Ascending aorta (tissue), 2 donors: ENCODE measurements at regions not wholly inside any gene's neighbourhood (a gene's known extent, or its start where the extent isn't known, plus 50 kb on each side); places are given as distances from the start of the nearest gene placed in this dataset.

ENCODE experiments used
- DNase-seq, 2 donors: peaks; one replicate each; pipeline ENCODE4 v3.0.0-alpha.2; 2019; ENCODE audit warnings: low spot score in 2 of 2
- H3K27ac ChIP-seq, 2 donors: fragments of 200-600 bp; sonication (generic); one replicate each; pipeline ENCODE4 v1.5.1; 2016 to 2017; ENCODE audit warnings: mild to moderate bottlenecking in 1 of 2
- H3K27me3 ChIP-seq: fragments of 200-600 bp; sonication (generic); one replicate; pipeline ENCODE4 v1.5.1; 2017
- H3K36me3 ChIP-seq, 2 donors: fragments of 200-600 bp; sonication (generic); one replicate each; pipeline ENCODE4 v1.5.1; 2016
- H3K4me1 ChIP-seq, 2 donors: fragments of 200-600 bp; sonication (generic); one replicate each; pipeline ENCODE4 v1.5.1; 2016 to 2017; ENCODE audit warnings: mild to moderate bottlenecking in 1 of 2
- H3K4me3 ChIP-seq, 2 donors: fragments of 200-600 bp; sonication (generic); one replicate each; pipeline ENCODE4 v1.5.1; 2016 to 2017; ENCODE audit warnings: mild to moderate bottlenecking in 1 of 2
- H3K9me3 ChIP-seq, 2 donors: fragments of 200-600 bp; sonication (generic); one replicate each; pipeline ENCODE4 v1.5.1; 2016
- intact Hi-C: fragments of 100-400 bp; cut with DNase I; formaldehyde crosslinking; loops from one replicate; pipeline ENCODE4 v1.15.1; 2023
- TF ChIP-seq, protein P1 (sequence below), 3 experiments: fragments of 200-600 bp in 2 of 3; fragments of 450-650 bp in 1 of 3; sonication (generic) in 2 of 3; IDR thresholded peaks; one replicate each; pipeline ENCODE4 v1.5.1; 2016 to 2019; ENCODE audit warnings: antibody characterized with exemption in 3 of 3, mild to moderate bottlenecking in 1 of 3, moderate library complexity in 1 of 3

DNA sequence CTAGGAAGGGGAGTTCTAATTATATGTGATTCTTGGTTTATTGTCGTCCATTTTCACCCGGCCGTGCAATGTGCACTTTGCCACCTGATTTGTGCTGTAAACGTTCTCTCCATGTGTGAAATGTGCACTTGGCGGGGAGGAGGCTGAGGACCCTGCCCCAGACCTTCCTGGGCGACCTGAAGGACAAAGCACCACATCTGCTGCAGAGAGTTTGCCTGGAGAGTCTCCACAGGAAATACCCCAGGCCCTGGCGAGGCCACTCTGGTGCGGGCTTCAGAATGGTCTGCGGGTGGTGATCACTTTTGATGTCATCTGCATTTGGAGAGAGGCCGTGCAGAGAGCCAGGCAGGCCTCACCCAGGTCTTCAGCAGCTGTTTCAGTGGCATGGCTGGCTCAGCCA is 224.7 kb downstream of the BRD1 start:
- DNase-seq, result peak in 1 of 2 donors; percentile 47

DNA sequence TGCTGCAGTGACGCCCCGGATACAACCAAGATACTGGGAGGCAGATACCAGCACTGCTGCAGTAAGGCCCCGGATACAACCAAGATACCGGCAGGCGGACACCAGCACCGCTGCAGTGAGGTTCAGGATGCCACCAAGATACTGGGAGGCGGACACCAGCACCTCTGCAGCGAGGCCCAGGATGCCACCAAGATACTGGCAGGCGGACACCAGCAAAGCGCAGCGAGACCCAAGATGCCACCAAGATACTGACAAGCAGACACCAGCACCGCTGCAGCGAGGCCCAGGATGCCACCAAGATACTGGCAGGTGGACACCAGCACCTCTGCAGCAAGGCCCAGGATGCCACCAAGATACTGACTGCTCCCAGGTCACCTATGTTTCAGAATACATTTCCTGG is 225.2 kb downstream of the BRD1 start:
- Histone ChIP-seq H3K4me3 (no peak overlapping the region), H3K27me3 (no peaks in the 10 kb centered on the region), H3K27ac (no peak overlapping the region), H3K4me1 (no peaks in the 10 kb centered on the region), H3K36me3 (no peaks in the 10 kb centered on the region), H3K9me3 (peaks cover 0 to 8% of the 10 kb centered on the region in 2 donors)
- TF ChIP-seq, protein P1, sequence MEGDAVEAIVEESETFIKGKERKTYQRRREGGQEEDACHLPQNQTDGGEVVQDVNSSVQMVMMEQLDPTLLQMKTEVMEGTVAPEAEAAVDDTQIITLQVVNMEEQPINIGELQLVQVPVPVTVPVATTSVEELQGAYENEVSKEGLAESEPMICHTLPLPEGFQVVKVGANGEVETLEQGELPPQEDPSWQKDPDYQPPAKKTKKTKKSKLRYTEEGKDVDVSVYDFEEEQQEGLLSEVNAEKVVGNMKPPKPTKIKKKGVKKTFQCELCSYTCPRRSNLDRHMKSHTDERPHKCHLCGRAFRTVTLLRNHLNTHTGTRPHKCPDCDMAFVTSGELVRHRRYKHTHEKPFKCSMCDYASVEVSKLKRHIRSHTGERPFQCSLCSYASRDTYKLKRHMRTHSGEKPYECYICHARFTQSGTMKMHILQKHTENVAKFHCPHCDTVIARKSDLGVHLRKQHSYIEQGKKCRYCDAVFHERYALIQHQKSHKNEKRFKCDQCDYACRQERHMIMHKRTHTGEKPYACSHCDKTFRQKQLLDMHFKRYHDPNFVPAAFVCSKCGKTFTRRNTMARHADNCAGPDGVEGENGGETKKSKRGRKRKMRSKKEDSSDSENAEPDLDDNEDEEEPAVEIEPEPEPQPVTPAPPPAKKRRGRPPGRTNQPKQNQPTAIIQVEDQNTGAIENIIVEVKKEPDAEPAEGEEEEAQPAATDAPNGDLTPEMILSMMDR (IDR thresholded peaks at IDR 0.05), result no peak
- intact Hi-C loops, result no loop called here
- DNase-seq, result peak in 1 of 2 donors; percentile 19

More for the DNA sequence above, 224.7 kb downstream of the BRD1 start:
- H3K27me3 ChIP-seq, result no peaks in the 10 kb centered on the region
- TF ChIP-seq, protein P1 (IDR thresholded peaks at IDR 0.05), result no peak
- H3K36me3 ChIP-seq, result no peaks in the 10 kb centered on the region
- intact Hi-C loops, result no loop called here
- no peaks in the 10 kb centered on the region for H3K4me1 ChIP-seq
- no peak overlapping the region for H3K4me3 ChIP-seq
- no peak overlapping the region for H3K27ac ChIP-seq
- peaks cover 0 to 8% of the 10 kb centered on the region in 2 donors for H3K9me3 ChIP-seq

DNA sequence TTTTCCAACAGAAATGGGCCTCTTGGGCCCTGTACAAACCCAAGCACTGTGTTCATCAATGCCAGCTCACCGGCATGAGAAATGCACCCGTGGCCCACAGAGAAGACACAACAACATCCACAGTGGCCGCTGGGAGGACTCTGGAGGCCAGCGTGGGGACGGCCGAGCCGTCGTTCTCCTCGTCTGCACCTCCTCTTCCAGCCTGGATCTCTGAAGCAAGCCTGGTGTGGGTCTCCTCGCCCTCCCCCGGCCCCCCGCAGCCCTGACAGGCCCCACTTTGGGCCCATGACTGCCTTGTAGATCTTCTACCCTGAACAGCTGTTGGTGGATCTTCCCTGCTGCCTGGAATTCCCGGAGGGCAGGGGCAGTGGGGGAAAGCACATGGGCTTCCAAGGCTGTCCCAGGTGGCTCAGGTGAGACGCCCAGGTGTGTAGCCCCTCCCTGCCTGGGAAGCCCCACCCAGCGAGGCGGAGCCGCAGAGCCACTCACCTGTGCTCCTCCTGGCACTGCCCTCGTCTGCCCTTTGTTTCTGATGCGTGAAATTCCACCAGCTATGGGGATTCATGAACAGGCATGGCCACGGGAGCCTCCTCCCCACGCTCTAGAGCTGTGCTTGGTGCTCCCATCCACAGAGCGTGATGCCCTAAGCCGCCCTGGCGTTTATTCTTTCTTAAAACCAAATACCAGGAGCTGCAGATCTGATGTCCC is 225.9 kb downstream of the BRD1 start:
- peak in 1 of 2 donors; percentile 51 for DNase-seq
- Histone ChIP-seq H3K27ac (no peak overlapping the region), H3K36me3 (no peaks in the 10 kb centered on the region), H3K9me3 (peaks cover 0 to 8% of the 10 kb centered on the region in 2 donors), H3K27me3 (no peaks in the 10 kb centered on the region), H3K4me1 (no peaks in the 10 kb centered on the region), H3K4me3 (no peak overlapping the region)
- intact Hi-C loops, result no loop called here
- TF ChIP-seq, protein P1 (IDR thresholded peaks at IDR 0.05), result no peak

DNA sequence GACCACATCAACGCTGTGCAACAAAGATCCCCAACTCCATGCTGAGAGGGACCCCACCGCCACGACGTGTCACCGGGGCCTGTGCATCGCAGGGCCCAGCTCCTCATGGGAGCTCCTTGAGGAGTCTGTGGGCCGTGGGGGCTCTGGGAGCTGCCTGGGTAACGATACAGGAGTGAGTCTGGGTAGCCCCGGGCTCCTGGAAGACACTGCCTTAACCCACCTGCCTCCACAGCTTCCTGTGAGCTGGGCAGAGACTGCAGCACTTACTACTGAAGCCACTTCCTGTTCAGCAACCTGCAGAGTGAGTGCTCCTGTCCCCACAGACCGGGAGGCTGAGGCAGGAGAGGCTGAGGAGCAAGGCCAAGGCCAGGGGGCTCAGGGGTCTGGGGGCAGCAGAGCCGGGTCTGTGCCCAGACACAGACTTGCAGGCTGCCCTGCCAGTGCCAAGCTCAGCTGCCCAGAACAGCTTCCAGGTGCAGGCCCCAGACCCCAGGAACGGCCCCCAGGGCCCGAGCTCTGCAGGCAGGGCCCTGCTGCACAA is 226.7 kb downstream of the BRD1 start:
- Histone ChIP-seq H3K9me3 (peaks cover 0 to 8% of the 10 kb centered on the region in 2 donors), H3K4me3 (no peak overlapping the region), H3K36me3 (no peaks in the 10 kb centered on the region), H3K4me1 (no peaks in the 10 kb centered on the region), H3K27me3 (no peaks in the 10 kb centered on the region), H3K27ac (no peak overlapping the region)
- TF ChIP-seq, protein P1 (IDR thresholded peaks at IDR 0.05), result no peak
- intact Hi-C loops, result no loop called here
- no peak for DNase-seq

DNA sequence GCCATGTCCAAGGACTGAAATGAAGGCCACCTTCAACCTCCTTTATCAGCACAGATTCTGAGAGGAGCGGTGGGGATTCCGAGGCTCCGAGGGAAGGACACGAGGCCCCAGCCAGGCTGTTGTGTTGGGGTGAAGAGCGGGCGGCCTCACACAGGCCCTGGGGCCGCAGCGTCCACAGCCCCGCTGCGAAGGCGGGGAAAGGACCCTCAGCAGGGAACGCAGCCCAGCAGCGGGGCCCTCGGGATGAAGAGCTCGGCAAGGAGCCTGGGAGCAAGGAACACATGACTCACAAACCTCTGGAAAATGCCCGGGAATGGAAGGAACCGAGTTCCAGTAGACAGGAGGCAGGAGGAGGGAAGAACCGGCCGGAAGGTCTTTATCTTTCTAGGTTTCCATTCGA is 227.2 kb downstream of the BRD1 start:
- Histone ChIP-seq H3K27me3 (no peaks in the 10 kb centered on the region), H3K4me3 (no peak overlapping the region), H3K36me3 (no peaks in the 10 kb centered on the region), H3K27ac (no peak overlapping the region), H3K4me1 (no peaks in the 10 kb centered on the region), H3K9me3 (peaks cover 0 to 8% of the 10 kb centered on the region in 2 donors)
- TF ChIP-seq, protein P1 (IDR thresholded peaks at IDR 0.05), result no peak
- no peak for DNase-seq
- intact Hi-C loops, result no loop called here
